ENCODE measurements at regions not wholly inside any gene's neighbourhood (a gene's known extent, or its start where the extent isn't known, plus 50 kb on each side); places are given as distances from the start of the nearest gene placed in this dataset.

DNA sequence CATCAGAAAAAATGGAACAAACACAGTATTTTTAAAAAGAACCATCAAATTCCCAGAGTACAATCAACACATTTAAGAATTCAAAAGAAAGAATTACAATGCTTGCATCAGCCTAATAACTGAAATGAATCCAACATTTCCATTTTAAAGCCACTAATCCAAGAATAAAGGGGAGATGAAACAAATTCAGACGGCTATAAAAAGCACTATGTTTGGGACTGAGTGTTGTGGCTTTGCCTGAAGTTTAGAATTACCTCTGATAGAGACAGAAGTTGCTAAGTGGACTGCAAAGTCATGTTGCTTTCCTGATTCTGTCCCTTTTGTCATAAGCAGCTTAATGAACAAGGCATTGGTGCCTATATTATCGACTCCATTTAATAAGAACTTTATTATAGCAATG lies 135.4 kb upstream of the RGMB start:
- H3K27ac ChIP-seq = no peak overlapping the region
- TF ChIP-seq, protein P1, sequence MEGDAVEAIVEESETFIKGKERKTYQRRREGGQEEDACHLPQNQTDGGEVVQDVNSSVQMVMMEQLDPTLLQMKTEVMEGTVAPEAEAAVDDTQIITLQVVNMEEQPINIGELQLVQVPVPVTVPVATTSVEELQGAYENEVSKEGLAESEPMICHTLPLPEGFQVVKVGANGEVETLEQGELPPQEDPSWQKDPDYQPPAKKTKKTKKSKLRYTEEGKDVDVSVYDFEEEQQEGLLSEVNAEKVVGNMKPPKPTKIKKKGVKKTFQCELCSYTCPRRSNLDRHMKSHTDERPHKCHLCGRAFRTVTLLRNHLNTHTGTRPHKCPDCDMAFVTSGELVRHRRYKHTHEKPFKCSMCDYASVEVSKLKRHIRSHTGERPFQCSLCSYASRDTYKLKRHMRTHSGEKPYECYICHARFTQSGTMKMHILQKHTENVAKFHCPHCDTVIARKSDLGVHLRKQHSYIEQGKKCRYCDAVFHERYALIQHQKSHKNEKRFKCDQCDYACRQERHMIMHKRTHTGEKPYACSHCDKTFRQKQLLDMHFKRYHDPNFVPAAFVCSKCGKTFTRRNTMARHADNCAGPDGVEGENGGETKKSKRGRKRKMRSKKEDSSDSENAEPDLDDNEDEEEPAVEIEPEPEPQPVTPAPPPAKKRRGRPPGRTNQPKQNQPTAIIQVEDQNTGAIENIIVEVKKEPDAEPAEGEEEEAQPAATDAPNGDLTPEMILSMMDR (conservative IDR thresholded peaks at IDR 0.05) = no peak
- TF ChIP-seq ZFX (IDR thresholded peaks at IDR 0.05) = no peak

DNA sequence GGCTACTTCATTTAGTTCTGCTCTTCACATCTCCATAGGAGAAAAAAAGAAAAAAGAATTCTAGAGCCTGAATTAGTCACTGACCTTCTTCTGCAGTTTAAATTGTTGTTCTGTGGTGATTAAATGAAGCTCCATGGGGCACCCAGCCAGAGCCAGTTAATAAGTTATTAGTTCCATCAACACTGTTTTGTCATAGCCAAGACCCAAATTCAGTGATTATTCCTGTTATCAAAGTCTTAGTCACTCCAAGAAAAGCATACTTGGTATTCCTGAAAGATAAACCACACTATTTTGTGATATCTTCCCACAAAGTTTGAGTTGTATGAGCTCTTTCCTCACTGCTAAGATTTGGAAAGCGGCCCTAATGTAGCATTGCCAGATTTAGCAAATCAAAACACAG lies 134.8 kb upstream of the RGMB start:
- no peak for TF ChIP-seq ZFX (IDR thresholded peaks at IDR 0.05)
- TF ChIP-seq, protein P1 (conservative IDR thresholded peaks at IDR 0.05) = no peak
- no peak overlapping the region for H3K27ac ChIP-seq

DNA sequence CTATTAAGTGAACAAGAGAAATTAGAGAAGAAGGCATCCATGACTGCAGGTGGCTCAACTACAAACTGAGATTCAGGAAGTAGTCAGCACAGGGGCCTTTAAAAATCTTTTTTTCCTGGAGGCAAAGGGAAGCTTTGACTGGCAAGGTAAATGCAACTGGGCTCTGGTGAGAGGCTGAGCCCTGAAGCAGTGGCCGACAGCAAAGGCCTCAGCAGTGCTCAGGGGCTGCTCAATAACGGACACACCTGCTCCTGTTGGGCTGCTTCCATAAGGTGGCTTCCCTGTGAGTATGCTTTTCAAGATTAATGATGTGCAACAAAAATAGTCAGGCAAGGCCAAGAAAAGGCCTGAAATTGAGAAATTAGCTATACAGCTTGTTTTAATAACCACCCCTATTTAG lies 134.2 kb upstream of the RGMB start:
- TF ChIP-seq ZFX (IDR thresholded peaks at IDR 0.05) = no peak
- TF ChIP-seq, protein P1 (conservative IDR thresholded peaks at IDR 0.05) = no peak
- H3K27ac ChIP-seq = no peak overlapping the region

DNA sequence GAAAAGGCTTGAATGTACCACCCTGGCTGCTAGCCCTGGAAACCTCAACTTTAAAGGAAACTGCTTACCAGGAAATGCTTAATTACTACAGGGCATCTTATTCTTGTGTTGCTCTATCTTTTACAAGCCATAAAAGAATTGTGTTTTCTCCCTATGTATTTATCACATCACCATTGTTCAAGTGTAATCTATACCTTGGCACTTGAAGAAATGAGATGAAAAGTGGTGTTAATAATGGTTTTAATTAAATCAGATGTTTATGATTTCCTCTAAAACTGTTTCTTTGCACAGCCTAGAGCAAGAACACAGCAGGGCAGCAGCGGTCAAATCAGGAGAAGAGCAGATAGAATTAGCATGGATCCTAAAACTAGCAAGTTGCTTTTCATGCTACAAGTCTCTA lies 131.8 kb upstream of the RGMB start:
- H3K27ac ChIP-seq = no peak overlapping the region
- TF ChIP-seq, protein P1 (conservative IDR thresholded peaks at IDR 0.05) = no peak
- no peak for TF ChIP-seq ZFX (IDR thresholded peaks at IDR 0.05)

DNA sequence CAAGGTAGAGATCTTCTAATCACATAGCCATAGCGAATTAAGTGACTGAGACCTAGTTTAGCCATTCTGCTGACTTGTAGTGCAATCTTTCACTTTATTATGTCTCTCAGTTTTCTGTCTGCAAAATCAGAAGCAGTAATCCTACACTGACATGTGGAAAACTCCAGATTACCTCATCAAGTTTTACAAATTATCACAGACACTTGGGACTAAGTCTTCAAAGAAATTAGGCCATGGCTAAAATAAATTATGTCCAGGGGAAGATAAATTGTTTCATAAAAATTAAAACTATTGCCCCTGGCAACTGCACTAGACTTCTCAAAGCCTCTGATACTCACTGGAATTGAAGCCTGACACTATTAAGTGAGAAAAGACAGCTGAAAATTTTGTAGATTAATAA lies 129.9 kb upstream of the RGMB start:
- H3K27ac ChIP-seq = no peak overlapping the region
- TF ChIP-seq, protein P1 (conservative IDR thresholded peaks at IDR 0.05) = no peak
- TF ChIP-seq ZFX (IDR thresholded peaks at IDR 0.05) = no peak

DNA sequence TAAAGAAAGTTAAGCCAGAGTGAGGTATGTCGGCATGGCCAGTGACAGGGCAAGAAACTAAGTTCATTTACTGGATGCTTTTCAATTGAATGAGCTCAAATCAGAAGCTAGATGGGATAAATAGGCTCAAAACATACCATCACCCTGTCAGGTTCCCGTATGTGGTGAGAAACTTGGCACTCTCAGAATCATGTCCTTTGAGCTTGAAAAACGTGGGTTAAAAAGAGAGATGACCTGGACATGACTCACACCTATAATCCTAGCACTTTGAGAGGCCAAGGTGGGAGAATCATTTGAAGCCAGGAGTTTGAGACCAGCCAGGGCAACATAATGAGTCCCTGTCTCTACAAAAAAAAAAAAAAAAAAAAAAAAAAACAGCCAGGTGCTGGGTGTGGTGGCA lies 121.7 kb upstream of the RGMB start:
- TF ChIP-seq ZFX (IDR thresholded peaks at IDR 0.05) = no peak
- TF ChIP-seq, protein P1 (conservative IDR thresholded peaks at IDR 0.05) = no peak
- no peak overlapping the region for H3K27ac ChIP-seq

DNA sequence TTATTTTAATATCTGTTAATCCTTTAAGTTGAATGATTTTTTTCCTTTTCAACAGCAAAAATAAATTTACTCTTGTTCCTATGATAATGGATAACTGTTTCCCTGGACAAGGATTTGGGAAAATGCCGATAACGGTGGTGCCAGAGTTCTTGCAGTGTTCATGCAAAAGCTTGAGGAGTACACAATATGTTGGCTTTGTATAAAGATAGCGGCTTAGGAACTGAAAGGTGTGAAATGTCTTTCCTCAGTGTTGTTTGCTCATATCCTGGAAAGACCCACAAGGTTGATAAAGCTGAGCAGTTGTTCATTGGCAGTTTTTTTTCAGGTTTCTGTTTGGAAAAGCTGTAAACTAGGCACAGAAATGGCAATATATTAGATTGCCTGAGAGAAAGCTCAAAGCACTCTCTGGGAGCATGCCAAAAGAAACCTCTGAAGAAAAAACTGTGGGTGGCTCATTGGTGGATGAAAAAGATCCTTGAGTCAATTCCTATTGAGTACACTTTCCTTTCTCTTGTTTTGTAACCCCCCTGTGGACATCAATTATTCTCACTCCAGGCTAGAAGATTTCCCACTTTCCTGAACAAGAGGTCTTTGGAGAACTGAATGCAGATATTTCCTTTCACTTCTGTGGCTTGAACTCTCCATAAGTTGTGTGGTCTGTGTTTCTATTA lies 117.2 kb upstream of the RGMB start:
- TF ChIP-seq ZFX (IDR thresholded peaks at IDR 0.05) = no peak
- TF ChIP-seq, protein P1 (conservative IDR thresholded peaks at IDR 0.05) = no peak
- H3K27ac ChIP-seq = no peak overlapping the region

Measured in C4-2B (cell line).